ENCODE measurements at regions not wholly inside any gene's neighbourhood (a gene's known extent, or its start where the extent isn't known, plus 50 kb on each side); places are given as distances from the start of the nearest gene placed in this dataset.

GRCh38 chr10:78750418-78750817 is 318.3 kb upstream of the ZMIZ1 start:
- no peak for DNase-seq

DNA sequence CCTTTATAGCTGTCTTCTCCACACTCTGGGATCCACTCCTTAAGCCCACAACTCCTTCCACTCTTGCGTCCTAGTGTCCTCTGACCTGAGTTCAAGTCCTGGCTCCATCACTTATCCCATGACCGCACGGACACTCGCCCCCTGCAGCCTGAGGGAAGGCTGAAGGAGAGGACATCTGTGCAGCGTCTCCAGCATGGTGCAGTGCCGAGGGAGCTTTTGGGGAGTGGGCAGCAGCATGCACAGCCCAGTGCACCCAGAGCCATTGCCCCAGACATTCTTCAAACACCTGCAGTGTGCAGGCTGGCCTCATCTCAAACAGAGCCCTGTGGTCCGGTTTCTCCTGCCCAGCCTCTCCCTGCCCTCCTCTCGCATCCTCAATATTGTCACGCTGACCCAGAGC is 317.1 kb upstream of the ZMIZ1 start:
- DNase-seq = no peak

DNA sequence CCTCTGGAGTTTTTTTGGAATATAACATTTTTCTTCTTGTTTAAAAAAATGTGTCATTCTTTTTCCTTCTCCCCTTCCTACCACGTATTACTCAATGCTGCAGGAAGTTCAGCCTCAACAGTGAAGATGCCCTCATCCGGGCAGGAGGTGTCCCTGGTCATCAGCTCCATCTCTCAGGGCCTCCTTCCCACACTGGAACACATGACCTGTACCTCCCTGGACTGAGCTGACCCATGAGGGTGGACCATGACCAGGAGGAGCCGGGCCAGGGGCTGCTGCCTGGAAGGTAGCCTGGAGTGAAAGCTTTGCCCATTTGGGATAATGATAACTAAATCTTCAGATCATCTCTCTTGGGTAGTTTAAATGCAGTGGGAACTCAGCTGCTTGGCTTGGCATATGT is 316.5 kb upstream of the ZMIZ1 start:
- DNase-seq = no peak

DNA sequence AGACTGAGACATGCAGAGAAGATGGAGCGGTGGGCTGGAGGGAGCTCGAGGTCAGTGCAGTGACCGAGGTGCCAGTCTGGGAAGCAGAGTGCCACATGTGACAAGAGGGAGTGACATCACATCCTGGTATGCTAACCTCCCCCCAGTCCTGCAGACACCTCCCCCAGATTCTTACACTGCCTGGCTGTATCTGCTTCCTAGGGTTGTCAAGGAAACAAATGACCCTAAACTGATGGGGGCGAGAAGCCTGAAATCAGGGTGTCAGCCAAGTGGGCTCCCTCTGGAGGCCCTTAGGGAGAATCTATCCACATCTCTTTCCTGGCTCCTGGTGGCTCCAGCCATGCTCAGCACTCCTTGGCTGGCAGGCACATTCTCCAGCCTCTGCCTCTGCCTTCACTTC is 316.1 kb upstream of the ZMIZ1 start:
- DNase-seq = no peak

GRCh38 chr10:78754269-78755062 is 314.3 kb upstream of the ZMIZ1 start:
- DNase-seq = no peak

DNA sequence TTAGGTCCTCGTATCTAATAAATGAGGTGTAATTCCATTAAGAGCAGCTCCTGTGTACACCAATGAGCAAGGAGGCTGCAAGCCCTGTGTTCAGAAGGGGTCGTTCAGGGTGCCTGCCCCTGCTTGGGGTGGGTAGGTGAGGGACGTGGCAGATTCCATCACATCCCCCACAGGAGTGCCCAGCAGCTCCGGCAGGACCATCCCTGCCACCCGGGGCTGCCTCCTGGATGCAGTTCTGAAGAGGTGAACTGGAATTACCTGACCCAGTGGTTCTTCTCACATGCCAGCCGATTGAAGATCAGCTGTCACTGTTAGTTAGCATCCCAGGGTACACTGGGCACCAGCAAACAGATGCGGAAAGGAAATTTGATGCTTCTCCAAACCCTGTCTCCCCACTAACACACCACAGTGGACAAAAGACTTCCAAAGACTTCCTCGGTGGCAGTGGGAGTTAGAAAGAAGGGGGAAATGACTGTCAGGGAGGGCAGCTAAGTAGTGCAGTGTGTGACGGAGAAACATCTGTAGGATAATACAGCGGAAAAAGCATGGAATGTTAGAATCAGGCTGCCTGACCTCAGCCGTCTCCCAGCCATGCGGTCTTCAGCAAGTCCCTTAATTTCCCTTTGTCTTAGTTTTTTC is 313.6 kb upstream of the ZMIZ1 start:
- DNase-seq = no peak

- no peak for DNase-seq
Measured at GRCh38 chr10:78755877-78756455, 312.8 kb upstream of the ZMIZ1 start.

GRCh38 chr10:78756604-78757343 is 312.0 kb upstream of the ZMIZ1 start:
- DNase-seq = no peak

- no peak for DNase-seq
Measured at GRCh38 chr10:78757344-78757925, 311.3 kb upstream of the ZMIZ1 start.

DNA sequence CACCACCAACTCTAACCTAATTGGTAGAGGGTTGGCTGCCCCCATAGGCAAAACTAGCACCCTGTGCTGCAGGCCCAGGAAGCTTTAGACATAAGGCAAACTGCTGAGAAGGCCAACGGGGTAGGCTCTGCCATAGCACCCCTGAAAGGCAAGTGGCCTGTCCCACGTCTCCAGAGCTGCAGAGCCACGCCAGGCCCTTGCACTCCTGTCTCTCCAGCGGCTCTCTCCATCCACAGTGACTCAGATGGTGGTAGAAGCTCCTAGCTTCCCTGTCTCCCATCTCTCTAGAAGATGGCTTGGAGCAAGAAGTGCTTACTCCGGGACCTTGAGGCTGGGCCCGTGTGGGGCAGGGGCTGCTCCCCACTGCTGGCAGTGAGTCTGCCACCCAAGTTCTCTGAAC is 310.6 kb upstream of the ZMIZ1 start:
- DNase-seq = no peak

DNA sequence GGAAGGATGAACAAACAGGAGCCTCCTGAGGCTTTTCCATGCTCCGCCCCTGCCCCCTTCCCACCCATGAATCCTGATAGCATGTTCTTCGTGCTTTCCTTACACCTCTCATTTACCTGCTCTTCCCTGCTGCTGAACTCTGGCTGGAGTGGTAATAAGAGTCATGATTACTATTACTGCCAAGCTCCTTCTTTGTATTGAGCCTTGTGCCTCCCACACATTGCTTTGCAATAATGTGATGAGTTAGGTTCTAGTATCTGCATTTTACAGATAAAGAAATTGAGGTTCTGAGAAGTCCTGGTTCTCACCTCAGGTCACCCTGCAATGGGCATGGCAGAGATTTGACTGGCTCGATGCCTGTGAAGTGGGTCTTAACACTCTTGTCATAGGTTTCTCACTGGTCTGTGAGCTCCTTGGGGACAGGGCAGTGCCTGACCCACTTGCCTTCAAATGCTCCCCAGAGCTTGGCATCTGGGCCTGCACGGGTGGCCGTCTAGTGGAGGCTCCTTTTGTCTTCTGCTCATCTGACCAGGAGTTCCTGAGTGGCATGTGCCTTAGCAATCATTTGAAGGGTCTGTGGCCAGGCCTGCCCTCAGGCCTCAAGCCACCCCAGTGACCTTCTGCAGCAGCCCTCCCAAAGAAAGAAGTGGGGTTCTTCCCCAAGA is 309.2 kb upstream of the ZMIZ1 start:
- no peak for DNase-seq

- DNase-seq = no peak
Measured at GRCh38 chr10:78760463-78761310, 308.1 kb upstream of the ZMIZ1 start.

GRCh38 chr10:78761311-78761781 is 307.4 kb upstream of the ZMIZ1 start:
- no peak for DNase-seq

DNA sequence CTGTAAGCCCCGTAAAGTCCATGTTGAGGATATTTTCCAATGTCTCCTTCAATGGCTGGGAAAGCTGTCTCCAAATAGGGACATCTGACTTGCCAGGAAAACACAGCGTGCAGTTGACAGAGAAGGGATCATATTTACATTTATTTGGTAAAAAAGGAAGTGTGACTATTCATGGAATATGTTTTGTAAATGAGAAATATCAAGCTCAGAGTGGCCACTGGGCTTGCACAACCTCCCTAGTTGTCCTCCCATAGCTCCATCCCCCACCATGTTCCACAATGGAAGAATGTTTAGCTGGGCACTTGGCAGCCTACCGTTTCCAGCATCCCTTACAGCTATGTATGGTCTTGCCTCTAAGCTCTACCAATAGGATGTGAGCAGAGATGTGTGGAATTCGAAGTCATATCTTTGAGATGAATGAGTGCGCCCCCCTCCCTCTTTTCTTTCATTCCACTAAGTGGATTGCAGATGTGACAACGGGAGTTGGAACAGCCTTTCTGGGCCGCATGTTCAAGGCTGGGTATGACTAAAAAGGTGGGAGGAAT is 306.6 kb upstream of the ZMIZ1 start:
- no peak for DNase-seq

DNA sequence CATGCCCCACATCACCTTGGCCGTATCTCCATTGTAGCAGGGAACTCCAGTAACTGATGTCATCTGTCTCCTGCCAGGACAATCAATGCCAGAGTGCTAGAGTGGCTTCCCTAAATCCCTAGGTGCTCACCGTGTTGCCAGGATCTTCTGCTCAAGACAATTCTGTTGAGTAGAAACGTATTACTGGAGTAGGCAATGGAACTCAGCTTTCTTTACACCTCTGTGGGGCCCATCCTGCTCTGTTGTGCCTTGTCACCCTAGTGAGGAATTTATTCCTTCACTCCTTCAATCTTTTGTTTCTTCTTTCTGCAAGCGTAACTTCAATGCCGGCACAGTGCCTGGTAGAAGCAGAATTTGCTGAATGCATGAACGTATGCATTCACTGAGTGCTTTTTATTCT is 305.5 kb upstream of the ZMIZ1 start:
- no peak for DNase-seq

GRCh38 chr10:78763651-78764395 is 304.9 kb upstream of the ZMIZ1 start:
- DNase-seq = no peak

- no peak for DNase-seq
Measured at GRCh38 chr10:78764436-78764835, 304.3 kb upstream of the ZMIZ1 start.

DNA sequence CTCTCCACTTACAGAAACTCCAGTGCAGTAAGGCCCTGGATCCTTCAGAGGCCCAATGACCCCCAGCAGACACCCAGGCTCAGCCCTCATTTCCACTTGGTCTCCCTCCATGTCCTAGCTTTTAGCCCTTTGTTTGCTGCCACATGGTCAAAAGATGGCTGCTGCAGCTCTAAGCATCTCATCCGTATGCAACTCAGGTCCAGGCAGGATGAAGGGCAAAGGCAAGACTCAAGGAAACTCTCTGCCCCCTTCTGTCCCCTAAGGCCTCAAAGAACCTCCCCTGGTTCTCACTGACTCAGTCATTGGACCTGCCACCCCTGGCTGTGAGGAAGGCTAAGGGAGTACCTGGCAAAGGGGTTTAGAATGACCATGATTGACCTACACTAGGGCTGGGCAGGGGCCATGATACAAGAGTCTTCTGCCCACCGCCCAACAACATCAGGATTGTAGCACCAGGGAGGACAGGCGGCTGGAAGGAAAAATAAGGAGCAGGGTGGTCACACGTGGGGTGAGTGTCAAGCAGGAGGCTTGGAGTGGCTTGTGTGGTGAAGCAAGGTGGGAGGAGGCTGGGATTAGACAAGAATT is 303.8 kb upstream of the ZMIZ1 start:
- no peak for DNase-seq

DNA sequence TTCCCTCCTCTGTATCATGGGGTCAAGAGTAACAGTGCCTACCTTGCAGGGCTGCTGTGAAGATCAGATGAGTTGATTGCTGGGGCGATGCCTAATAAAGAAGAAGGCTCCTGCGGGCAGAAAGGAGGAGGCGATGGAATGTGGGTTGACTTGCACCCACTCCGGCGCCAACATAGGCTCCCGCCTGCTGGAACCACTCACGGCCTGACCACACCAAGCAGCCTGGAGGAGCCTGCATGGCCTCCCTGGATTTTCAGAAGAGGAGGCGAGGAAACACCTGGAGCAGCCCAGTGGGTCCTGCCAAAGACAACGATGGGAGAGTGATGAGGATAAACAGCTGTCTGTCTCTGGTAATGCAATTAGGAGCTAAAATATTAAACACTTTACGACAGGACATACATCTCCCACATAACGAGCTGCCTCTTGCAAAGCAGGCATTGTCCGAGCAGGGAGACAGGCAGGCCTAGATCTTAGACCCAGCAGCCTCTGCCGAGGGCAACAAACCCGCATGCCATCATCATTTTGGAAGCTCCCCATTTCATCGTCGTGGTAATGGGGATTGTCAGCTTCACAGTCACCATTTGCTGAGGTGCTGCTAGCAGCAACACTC is 302.9 kb upstream of the ZMIZ1 start:
- no peak for DNase-seq

- DNase-seq = no peak
Measured at GRCh38 chr10:78766603-78767002, 302.2 kb upstream of the ZMIZ1 start.

Measured in NCI-H524 treated with DMSO at 0.1 percent for 48 hours (cell line).